ENCODE measurements at regions not wholly inside any gene's neighbourhood (a gene's known extent, or its start where the extent isn't known, plus 50 kb on each side); places are given as distances from the start of the nearest gene placed in this dataset.
"Not testable (repeated sequence)": the region's sequence is repeated elsewhere in the genome, so short reads cannot be mapped to it uniquely, and the experiment has no call there.

DNA sequence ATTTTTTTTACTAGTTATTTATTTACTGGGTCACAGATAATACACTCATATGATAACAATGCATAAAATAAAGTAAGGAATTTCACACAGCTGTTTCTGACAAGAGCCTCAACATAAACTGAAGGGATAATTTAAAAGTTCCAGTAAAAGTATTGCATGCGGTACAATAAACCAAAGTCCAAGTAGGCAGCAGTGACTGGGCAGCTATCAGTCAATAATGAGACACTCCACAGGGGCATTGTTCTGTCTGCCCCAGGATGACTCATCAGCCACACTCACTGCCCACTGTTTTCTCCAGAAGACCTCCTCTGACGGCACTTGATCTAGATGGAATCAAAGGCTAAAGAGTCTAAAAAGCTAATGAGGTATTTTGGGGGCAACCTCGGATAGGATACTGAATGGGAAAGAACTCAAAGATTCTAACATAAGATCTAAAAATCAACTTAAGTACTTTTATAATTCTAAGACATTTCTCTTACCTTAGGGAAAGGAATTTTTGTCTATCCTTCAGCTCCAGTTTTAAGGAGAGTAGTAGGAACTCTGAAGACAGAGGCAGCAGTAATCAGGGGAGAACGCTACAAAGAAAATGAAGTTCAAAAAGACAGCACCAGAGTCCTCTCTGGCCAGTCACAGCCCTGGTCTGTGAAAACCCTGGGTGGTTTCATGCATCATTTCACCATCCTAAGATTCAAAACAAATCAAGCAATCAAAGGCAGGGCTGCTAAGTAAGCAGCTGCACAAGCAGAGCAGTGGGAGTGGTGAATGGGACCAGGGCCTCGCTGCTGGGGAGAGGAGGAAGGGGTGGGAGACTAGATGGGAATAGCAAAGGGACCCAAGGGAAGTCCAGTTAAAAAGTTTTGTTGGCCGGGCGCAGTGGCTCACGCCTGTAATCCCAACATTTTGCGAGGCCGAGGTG lies 175.1 kb downstream of the AVL9 start:
- no peak for DNase-seq (ENCODE audit: low spot score in 2 of 2)
- Mint-ChIP-seq H3K36me3 (no peaks in the 10 kb centered on the region), H3K9me3 (no peaks in the 10 kb centered on the region), H3K27ac (no peak overlapping the region)
- no peak for ATAC-seq

GRCh38 chr7:32669173-32669870 lies 174.0 kb downstream of the AVL9 start:
- H3K9me3 Mint-ChIP-seq; H3K36me3 Mint-ChIP-seq; ATAC-seq; DNase-seq (ENCODE audit: low spot score in 2 of 2): not testable (repeated sequence)
- peak overlapping the region in 1 of 2 donors; percentile 55 for H3K27ac Mint-ChIP-seq

DNA sequence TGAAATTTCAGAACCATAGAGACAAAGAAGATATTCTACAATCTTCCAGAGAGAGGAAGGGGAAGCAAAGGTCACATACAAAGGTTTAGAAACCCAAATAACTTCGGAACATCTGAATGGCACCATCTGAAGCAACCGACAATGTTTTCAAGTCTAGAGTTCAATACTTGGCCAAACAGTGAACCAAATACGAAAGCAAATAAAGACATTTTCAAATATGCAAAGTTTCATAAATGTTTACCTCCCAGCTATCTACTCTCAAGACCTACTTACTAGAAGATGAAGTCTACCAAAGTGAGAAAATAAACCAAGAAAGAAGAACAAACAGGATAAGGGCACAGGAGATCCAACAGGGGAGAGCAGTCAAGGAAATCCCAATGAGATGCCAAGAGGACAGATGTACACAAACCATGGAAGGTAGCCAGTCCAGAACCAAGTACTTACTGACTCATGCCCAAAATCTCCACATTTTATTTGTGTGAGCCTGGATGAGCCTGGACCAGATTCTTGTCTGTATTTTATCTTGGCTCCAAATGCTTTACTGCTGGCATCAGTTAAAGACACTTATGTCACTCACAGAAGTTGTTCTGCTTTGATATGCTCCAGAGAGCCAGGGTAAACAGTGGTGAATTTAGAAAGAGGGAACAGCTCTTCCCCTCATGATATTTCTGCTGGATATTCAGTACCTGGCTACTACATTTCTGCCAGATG lies 173.3 kb downstream of the AVL9 start:
- H3K27ac Mint-ChIP-seq; ATAC-seq; H3K36me3 Mint-ChIP-seq; DNase-seq (ENCODE audit: low spot score in 2 of 2); H3K9me3 Mint-ChIP-seq: not testable (repeated sequence)

- H3K9me3 Mint-ChIP-seq; DNase-seq (ENCODE audit: low spot score in 2 of 2); H3K36me3 Mint-ChIP-seq; ATAC-seq; H3K27ac Mint-ChIP-seq: not testable (repeated sequence)
Observed at GRCh38 chr7:32667586-32667985, 172.3 kb downstream of the AVL9 start.

DNA sequence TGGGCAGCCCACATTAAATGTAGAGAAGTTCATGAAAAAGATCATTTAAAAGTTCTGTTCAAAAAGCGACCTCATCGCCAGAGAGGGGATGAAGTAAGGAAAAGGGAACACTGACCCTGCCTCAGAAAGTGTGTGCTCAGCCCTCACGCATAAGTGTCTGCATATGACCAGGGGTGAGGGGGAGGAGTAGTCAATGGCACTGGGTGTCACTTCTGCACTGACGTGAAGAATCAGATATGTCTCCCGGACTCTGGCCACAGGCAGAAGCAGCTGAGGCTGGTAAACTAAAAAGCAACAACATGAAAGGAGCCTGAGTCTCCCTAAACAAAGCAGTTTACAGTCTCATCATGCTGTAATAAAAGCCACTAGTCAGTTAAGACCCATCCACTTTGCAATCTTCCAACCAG lies 168.5 kb downstream of the AVL9 start:
- not testable (repeated sequence) for DNase-seq (ENCODE audit: low spot score in 2 of 2); H3K27ac Mint-ChIP-seq

DNA sequence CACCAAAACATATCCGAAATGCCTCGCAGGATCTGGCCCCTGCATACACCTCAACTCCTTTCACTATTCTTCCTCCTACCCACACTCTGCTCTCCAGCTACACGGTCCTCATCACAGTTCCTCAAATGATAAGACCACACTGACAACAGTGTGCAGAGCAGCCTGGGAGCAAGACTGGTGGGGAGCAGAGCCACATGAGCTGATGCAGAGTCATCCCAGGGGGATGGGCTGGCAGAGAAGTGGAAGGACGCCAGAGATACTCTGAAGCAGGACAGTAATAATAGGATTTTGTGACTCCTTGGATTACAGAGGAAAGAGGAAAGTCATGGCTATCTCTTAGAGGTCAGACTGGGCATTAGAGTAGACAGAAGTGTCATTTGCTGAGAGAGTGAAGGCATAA lies 167.2 kb downstream of the AVL9 start:
- not testable (repeated sequence) for H3K36me3 Mint-ChIP-seq; DNase-seq (ENCODE audit: low spot score in 2 of 2); H3K27ac Mint-ChIP-seq; ATAC-seq; H3K9me3 Mint-ChIP-seq

More for the DNA sequence above, 168.5 kb downstream of the AVL9 start:
- H3K36me3 Mint-ChIP-seq, H3K9me3 Mint-ChIP-seq, ATAC-seq: not testable (repeated sequence)

DNA sequence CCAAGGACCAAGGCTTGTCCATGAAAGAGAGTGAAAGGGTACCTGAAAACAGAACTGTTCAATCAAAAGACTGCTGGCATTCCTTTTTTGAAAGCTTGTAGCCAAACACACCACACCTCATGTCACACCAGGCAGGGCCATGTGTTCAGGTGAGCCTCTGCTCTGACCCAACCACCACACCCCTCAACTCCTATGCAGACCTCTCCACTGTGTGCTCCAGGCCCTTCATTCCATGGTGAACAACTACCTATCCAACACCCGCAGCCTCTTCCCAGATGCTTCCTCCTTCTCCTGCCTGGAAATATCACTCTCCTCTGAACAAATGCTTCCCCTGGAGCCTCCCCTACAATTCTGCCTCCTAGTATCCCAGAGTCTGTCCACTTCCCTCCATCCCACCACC lies 166.6 kb downstream of the AVL9 start:
- no peaks in the 10 kb centered on the region for H3K36me3 Mint-ChIP-seq
- no peak for ATAC-seq
- DNase-seq (ENCODE audit: low spot score in 2 of 2), result no peak
- H3K9me3 Mint-ChIP-seq, result no peaks in the 10 kb centered on the region
- no peak overlapping the region for H3K27ac Mint-ChIP-seq

- no peaks in the 10 kb centered on the region for H3K36me3 Mint-ChIP-seq
- ATAC-seq (no peak), DNase-seq (ENCODE audit: low spot score in 2 of 2) (no peak)
- H3K27ac Mint-ChIP-seq, result no peak overlapping the region
- H3K9me3 Mint-ChIP-seq, result no peaks in the 10 kb centered on the region
Observed at GRCh38 chr7:32661501-32661900, 166.2 kb downstream of the AVL9 start.

DNA sequence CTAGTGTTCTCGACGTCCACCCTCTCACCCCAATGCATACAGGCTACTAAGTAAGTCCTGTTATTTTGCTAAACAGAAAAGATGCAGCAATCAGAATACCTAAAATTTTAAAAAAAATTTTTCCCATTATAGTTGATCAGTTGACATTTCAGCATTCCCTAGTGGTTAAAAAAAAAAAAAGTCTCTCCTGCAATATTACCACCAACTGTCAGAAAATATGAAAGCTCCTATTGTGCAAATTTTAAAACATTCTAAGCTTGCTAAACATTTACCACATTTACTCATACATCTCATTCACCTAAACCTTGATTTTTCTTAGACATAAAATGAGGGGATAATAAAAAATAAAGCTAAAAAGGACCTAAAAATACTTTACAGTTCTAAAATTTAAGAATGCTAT lies 165.6 kb downstream of the AVL9 start:
- DNase-seq (ENCODE audit: low spot score in 2 of 2), result no peak
- ATAC-seq, result no peak
- no peaks in the 10 kb centered on the region for H3K36me3 Mint-ChIP-seq
- no peak overlapping the region for H3K27ac Mint-ChIP-seq
- H3K9me3 Mint-ChIP-seq, result no peaks in the 10 kb centered on the region

GRCh38 chr7:32659853-32660252 lies 164.6 kb downstream of the AVL9 start:
- ATAC-seq (no peak), DNase-seq (ENCODE audit: low spot score in 2 of 2) (no peak)
- Mint-ChIP-seq H3K27ac (no peak overlapping the region), H3K9me3 (no peaks in the 10 kb centered on the region), H3K36me3 (no peaks in the 10 kb centered on the region)

GRCh38 chr7:32658467-32658869 lies 163.2 kb downstream of the AVL9 start:
- no peak for DNase-seq (ENCODE audit: low spot score in 2 of 2)
- H3K36me3 Mint-ChIP-seq, result no peaks in the 10 kb centered on the region
- H3K27ac Mint-ChIP-seq, result no peak overlapping the region
- no peak for ATAC-seq
- no peaks in the 10 kb centered on the region for H3K9me3 Mint-ChIP-seq

DNA sequence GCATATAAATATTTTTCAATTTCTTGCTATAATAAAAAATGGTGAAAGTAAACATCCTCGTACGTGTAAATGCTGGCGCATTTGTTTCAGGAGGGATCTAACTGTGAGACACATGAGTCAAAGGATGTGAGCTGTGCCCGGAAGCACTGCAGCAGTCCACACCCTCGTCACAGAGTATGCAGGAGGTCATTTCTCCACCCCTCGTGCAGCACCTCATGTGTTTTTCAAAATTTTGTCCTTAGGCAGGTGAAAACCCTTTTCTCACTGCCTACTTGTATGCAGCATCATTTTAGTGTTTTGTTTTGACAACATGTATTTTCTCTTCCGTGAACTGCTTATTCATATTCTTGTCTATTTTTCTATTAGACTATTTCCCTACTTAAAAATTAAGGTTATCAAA lies 162.7 kb downstream of the AVL9 start:
- Mint-ChIP-seq H3K27ac (no peak overlapping the region), H3K9me3 (no peaks in the 10 kb centered on the region), H3K36me3 (no peaks in the 10 kb centered on the region)
- no peak for DNase-seq (ENCODE audit: low spot score in 2 of 2)
- no peak for ATAC-seq

GRCh38 chr7:32654549-32654948 lies 159.3 kb downstream of the AVL9 start:
- H3K36me3 Mint-ChIP-seq; H3K27ac Mint-ChIP-seq; DNase-seq (ENCODE audit: low spot score in 2 of 2); H3K9me3 Mint-ChIP-seq; ATAC-seq: not testable (repeated sequence)

DNA sequence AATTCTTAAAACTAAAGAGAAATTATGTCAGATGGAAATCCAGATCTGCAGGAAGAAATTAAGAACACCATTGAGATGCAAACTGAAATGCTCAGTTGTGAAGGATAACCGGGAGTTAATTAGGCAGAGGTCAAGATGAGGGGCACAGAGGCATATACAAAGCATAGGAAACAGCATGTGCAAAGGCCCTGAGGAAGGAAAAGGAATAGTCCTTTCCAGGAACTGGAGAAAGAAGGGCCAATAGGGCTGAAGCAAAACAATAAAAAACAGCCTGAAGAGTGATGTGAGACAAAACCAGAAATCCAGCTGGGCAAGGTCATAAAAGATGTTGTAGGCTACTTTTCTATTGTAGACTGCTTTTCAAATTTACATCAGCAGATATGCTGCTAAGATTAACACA lies 155.1 kb downstream of the AVL9 start:
- H3K27ac Mint-ChIP-seq; ATAC-seq; DNase-seq (ENCODE audit: low spot score in 2 of 2); H3K36me3 Mint-ChIP-seq; H3K9me3 Mint-ChIP-seq: not testable (repeated sequence)

DNA sequence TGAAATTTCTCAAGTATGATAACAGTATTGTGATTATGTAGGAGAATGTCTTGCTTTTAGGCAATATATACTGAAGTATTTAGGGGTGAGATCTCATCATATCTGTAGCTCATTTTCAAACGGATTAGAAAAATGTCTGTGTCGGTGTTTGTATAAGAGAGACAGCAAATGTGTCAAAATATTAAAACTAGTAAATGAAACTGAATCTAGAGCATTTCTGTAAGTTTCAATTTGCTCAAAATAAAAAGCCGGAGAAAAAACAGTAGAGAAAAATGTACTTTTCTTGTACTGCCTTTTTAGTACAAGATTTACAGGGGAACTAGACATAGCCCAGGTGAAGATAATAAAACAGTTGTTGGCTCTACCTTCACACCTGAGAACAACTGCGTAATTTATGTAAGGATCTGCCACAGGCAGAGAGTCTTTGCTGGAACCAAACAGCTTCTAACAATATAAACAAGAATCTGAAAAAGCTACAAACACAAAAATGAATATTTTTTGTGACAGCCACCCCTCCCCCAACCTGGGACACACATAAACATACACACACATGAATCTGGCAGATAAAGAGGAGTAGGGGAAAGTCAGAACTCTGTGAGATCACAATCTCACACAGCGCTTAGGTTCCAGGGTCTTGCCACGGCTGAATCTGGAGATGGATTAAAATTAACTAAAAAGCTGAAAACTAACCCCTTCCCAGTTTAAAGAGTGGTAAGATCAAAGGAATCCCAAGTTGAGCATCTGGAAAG lies 153.3 kb downstream of the AVL9 start:
- Mint-ChIP-seq H3K36me3 (no peaks in the 10 kb centered on the region), H3K27ac (no peak overlapping the region), H3K9me3 (no peaks in the 10 kb centered on the region)
- ATAC-seq (no peak), DNase-seq (ENCODE audit: low spot score in 2 of 2) (no peak)

DNA sequence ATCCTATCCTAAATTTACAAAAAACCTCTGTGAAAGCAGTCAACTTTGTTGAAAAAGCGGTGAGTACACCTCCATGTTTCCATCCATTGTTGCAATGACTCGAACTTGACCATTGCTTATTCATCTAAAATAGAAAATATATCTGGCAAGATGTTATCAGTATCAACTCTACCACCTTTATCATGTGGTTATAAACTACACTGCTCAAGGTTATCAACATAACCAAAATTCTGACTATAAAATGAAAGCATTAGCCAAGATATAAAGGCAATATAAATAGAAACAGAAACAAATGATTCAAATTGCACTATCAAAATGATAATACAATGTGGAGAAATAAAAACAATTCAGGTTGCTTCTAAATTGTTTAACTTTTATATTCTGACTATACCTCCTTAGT lies 150.0 kb downstream of the AVL9 start:
- peak in 1 of 2 donors; percentile 64 for ATAC-seq
- not testable (repeated sequence) for H3K9me3 Mint-ChIP-seq; H3K27ac Mint-ChIP-seq; H3K36me3 Mint-ChIP-seq; DNase-seq (ENCODE audit: low spot score in 2 of 2)
